ENCODE measurements at regions not wholly inside any gene's neighbourhood (a gene's known extent, or its start where the extent isn't known, plus 50 kb on each side); places are given as distances from the start of the nearest gene placed in this dataset.

- no peak for TF ChIP-seq CTCF (conservative IDR thresholded peaks at IDR 0.05)
- Mint-ChIP-seq H3K27ac (ENCODE audit: unreplicated experiment) (no peak overlapping the region), H3K4me1 (no peaks in the 10 kb centered on the region), H3K27me3 (ENCODE audit: low read depth) (no peaks in the 10 kb centered on the region), H3K9me3 (no peaks in the 10 kb centered on the region), H3K36me3 (ENCODE audit: low read depth) (no peaks in the 10 kb centered on the region), H3K4me3 (no peak overlapping the region)
- no peak for DNase-seq (ENCODE audit: low read depth, low spot score)
Observed at GRCh38 chr11:29734287-29734686, 282.5 kb downstream of the KCNA4 start.

GRCh38 chr11:29713831-29714320 is 303.0 kb downstream of the KCNA4 start:
- no peak for DNase-seq (ENCODE audit: low read depth, low spot score)

GRCh38 chr11:29712616-29713015 is 304.2 kb downstream of the KCNA4 start:
- no peak for DNase-seq (ENCODE audit: low read depth, low spot score)
- Mint-ChIP-seq H3K9me3 (peaks cover 3% of the 10 kb centered on the region), H3K27me3 (ENCODE audit: low read depth) (peaks cover 3% of the 10 kb centered on the region), H3K4me1 (no peaks in the 10 kb centered on the region), H3K4me3 (no peak overlapping the region), H3K36me3 (ENCODE audit: low read depth) (no peaks in the 10 kb centered on the region), H3K27ac (ENCODE audit: unreplicated experiment) (no peak overlapping the region)
- TF ChIP-seq CTCF (conservative IDR thresholded peaks at IDR 0.05), result no peak

More at GRCh38 chr11:29713831-29714320, 303.0 kb downstream of the KCNA4 start:
- Mint-ChIP-seq H3K4me3 (no peak overlapping the region), H3K36me3 (ENCODE audit: low read depth) (no peaks in the 10 kb centered on the region), H3K4me1 (no peaks in the 10 kb centered on the region), H3K27me3 (ENCODE audit: low read depth) (peaks cover 3% of the 10 kb centered on the region), H3K27ac (ENCODE audit: unreplicated experiment) (no peak overlapping the region), H3K9me3 (peaks cover 3% of the 10 kb centered on the region)
- no peak for TF ChIP-seq CTCF (conservative IDR thresholded peaks at IDR 0.05)

DNA sequence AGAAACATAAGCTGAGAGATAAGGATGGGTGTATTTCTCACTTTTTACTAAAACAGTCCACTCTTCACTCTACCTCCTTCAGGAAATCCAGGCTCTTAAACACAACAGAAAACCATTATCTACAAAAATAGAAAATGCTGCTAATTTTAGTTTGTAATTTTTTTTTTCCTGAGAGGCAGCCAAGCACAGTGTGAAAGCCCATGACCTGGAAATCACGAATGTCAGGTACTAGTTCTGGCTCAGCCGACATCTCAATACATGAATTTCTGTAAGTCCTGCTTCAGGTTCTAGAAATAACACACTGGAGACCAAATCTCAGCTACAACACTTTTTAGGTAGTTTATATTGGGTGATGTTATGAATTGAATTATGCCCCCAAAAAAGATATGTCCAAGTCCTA is 308.9 kb downstream of the KCNA4 start:
- Mint-ChIP-seq H3K4me3 (no peak overlapping the region), H3K36me3 (ENCODE audit: low read depth) (no peaks in the 10 kb centered on the region), H3K4me1 (no peaks in the 10 kb centered on the region), H3K27me3 (ENCODE audit: low read depth) (peaks cover 3% of the 10 kb centered on the region), H3K9me3 (peaks cover 3% of the 10 kb centered on the region), H3K27ac (ENCODE audit: unreplicated experiment) (no peak overlapping the region)
- no peak for DNase-seq (ENCODE audit: low read depth, low spot score)
- TF ChIP-seq CTCF (conservative IDR thresholded peaks at IDR 0.05), result no peak

DNA sequence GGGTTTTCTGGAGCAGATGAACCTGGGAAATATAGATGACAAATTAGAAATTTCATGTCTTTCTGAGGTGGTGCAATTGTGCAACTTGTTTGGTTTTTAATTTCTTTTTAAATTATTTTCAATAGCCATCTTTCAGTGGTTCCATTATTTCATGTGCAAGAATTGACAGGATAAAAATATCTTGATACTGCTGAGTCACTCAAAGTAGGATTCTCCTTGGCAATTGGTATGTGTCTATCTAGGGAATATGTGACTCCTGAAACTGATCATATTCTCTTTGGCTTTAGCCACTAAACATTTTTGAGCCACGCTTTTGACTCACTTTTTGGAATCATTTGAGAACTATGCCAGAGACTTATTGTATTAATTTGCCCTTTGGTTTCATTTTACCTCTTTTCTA is 331.5 kb downstream of the KCNA4 start:
- no peak overlapping the region for H3K27ac Mint-ChIP-seq (ENCODE audit: unreplicated experiment)
- no peak for DNase-seq (ENCODE audit: low read depth, low spot score)
- no peak overlapping the region for H3K4me3 Mint-ChIP-seq
- no peak for TF ChIP-seq CTCF (conservative IDR thresholded peaks at IDR 0.05)
- H3K9me3 Mint-ChIP-seq, result peaks cover 2% of the 10 kb centered on the region
- no peaks in the 10 kb centered on the region for H3K27me3 Mint-ChIP-seq (ENCODE audit: low read depth)
- peaks cover 15% of the 10 kb centered on the region for H3K4me1 Mint-ChIP-seq
- no peaks in the 10 kb centered on the region for H3K36me3 Mint-ChIP-seq (ENCODE audit: low read depth)

DNA sequence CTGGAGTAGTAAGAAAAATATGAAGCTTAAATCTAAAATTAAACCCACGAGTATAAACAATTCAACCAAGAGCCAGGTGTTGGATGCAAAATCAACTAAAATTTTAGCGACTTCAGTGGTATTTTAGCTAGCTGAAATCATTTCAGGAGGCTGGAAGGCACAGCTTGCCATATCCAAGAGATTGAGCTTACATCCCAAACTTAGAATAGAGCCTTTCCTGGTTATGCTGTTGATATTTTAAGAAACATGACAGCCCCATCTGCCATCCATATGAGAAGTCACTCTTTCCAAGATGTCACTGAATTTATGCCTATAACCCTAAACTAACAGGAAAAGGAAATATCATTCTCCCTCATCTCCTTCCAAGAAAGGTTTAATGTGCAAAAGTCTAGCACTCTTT is 334.0 kb downstream of the KCNA4 start:
- H3K9me3 Mint-ChIP-seq, result no peaks in the 10 kb centered on the region
- TF ChIP-seq CTCF (conservative IDR thresholded peaks at IDR 0.05), result no peak
- H3K4me3 Mint-ChIP-seq, result no peak overlapping the region

More for the DNA sequence above, 334.0 kb downstream of the KCNA4 start:
- peaks cover 3% of the 10 kb centered on the region for H3K27me3 Mint-ChIP-seq (ENCODE audit: low read depth)
- H3K36me3 Mint-ChIP-seq (ENCODE audit: low read depth), result no peaks in the 10 kb centered on the region
- no peak for DNase-seq (ENCODE audit: low read depth, low spot score)
- no peak overlapping the region for H3K27ac Mint-ChIP-seq (ENCODE audit: unreplicated experiment)
- H3K4me1 Mint-ChIP-seq, result peaks cover 6% of the 10 kb centered on the region
